SK-N-SH (cell line): ENCODE measurements at regions not wholly inside any gene's neighbourhood (a gene's known extent, or its start where the extent isn't known, plus 50 kb on each side); places are given as distances from the start of the nearest gene placed in this dataset.

Source experiments
- CTCF ChIA-PET: fragments of 300-600, 350-600 bp; formaldehyde crosslinking; extraction: SDS; loops from one replicate; lab custom pipeline; 2021; lab: Yijun Ruan, JAX
- POLR2A ChIA-PET: fragments of 350-600 bp; sonication (Branson Sonifier 250); formaldehyde crosslinking; extraction: SDS; loops from one replicate; lab custom pipeline; 2020; ENCODE audit warnings: antibody characterized with exemption, inconsistent platforms; lab: Yijun Ruan, JAX
- DNase-seq: peaks from one replicate; pipeline ENCODE4 v3.0.0; 2012
- H2AFZ ChIP-seq: fragments of 200-600 bp; sonication (generic); 2 replicates; pipeline ENCODE4 v1.8.1; 2016; ENCODE audit warnings: antibody characterized with exemption, mild to moderate bottlenecking, low read depth
- H3F3A ChIP-seq: fragments of 200-600 bp; sonication (generic); replicated peaks from 2 replicates; pipeline ENCODE3; 2016; ENCODE audit warnings: antibody characterized with exemption, mild to moderate bottlenecking; ENCODE audit not compliant: insufficient read depth
- H3K27ac ChIP-seq, 2 experiments: fragments of 200-500 bp in 1 of 2; fragments of 200-600 bp in 1 of 2; sonication (Bioruptor generic) in 1 of 2; sonication (generic), shearing (Covaris generic) in 1 of 2; 2 replicates each; pipeline versions ENCODE4 v1.5.1 to v1.6.1; 2014 to 2016; ENCODE audit warnings: low read depth in 2 of 2, inconsistent platforms in 1 of 2, low read length in 1 of 2, mild to moderate bottlenecking in 1 of 2, mixed read lengths in 1 of 2
- H3K27me3 ChIP-seq: fragments of 200-600 bp; sonication (generic), shearing (Covaris generic); 2 replicates; pipeline ENCODE4 v1.6.1; 2016; ENCODE audit warnings: mixed run types; ENCODE audit not compliant: insufficient read depth
- H3K36me3 ChIP-seq, 2 experiments: fragments of 200-500 bp in 1 of 2; fragments of 200-600 bp in 1 of 2; sonication (Bioruptor generic) in 1 of 2; sonication (generic) in 1 of 2; replicated peaks in 1 of 2; 2 replicates each; pipeline versions ENCODE3 to v1.5.1; 2014 to 2016; ENCODE audit warnings: low read length in 1 of 2, mild to moderate bottlenecking in 1 of 2; ENCODE audit not compliant: insufficient read depth in 2 of 2, control insufficient read depth in 1 of 2
- H3K4me1 ChIP-seq, 2 experiments: fragments of 200-500 bp in 1 of 2; fragments of 200-600 bp in 1 of 2; sonication (Bioruptor generic) in 1 of 2; sonication (generic), shearing (Covaris generic) in 1 of 2; 2 replicates each; pipeline versions ENCODE4 v1.5.1 to v1.6.1; 2014 to 2016; ENCODE audit warnings: low read depth in 1 of 2, low read length in 1 of 2, mixed run types in 1 of 2; ENCODE audit not compliant: insufficient read depth in 2 of 2, control insufficient read depth in 1 of 2
- H3K4me2 ChIP-seq: fragments of 200-600 bp; sonication (generic), shearing (Covaris generic); 2 replicates; pipeline ENCODE4 v1.6.1; 2017; ENCODE audit warnings: mixed run types
- H3K4me3 ChIP-seq, 2 experiments: fragments of 200-500 bp in 1 of 2; fragments of 200-600 bp in 1 of 2; sonication (Bioruptor generic) in 1 of 2; sonication (generic), shearing (Covaris generic) in 1 of 2; 2 replicates each; pipeline versions ENCODE4 v1.5.1 to v1.8.1; 2014 to 2016; ENCODE audit warnings: low read depth in 2 of 2, inconsistent platforms in 1 of 2, low read length in 1 of 2, mild to moderate bottlenecking in 1 of 2, mixed read lengths in 1 of 2, moderate library complexity in 1 of 2
- H3K79me2 ChIP-seq: fragments of 200-600 bp; sonication (generic); 2 replicates; pipeline ENCODE4 v1.8.1; 2017; ENCODE audit warnings: mild to moderate bottlenecking; ENCODE audit not compliant: insufficient read depth
- H3K9ac ChIP-seq: fragments of 200-600 bp; sonication (generic); 2 replicates; pipeline ENCODE4 v1.6.1; 2017; ENCODE audit warnings: mixed run types
- H3K9me2 ChIP-seq: fragments of 200-600 bp; sonication (generic); 2 replicates; pipeline ENCODE4 v1.6.1; 2017; ENCODE audit warnings: mixed run types
- H3K9me3 ChIP-seq: fragments of 200-600 bp; sonication (generic); 2 replicates; pipeline ENCODE4 v1.6.1; 2017; ENCODE audit warnings: mixed run types, mild to moderate bottlenecking, moderate library complexity
- H4K20me1 ChIP-seq: fragments of 200-600 bp; sonication (generic); 2 replicates; pipeline ENCODE4 v1.6.1; 2017; ENCODE audit warnings: mild to moderate bottlenecking, mixed run types; ENCODE audit not compliant: insufficient read depth
- FOXJ3 ChIP-seq: sonication (generic); formaldehyde crosslinking; IDR thresholded peaks from 2 replicates; pipeline ENCODE4 v1.5.1; 2020; ENCODE audit warnings: mild to moderate bottlenecking, missing genetic modification reagents
- GABPA ChIP-seq: IDR thresholded peaks from 2 replicates; pipeline ENCODE4 v1.4.0; 2012; ENCODE audit warnings: low read depth, mild to moderate bottlenecking
- GATA2 ChIP-seq: sonication (generic); formaldehyde crosslinking; IDR thresholded peaks from 2 replicates; pipeline ENCODE4 v1.5.0; 2020; ENCODE audit warnings: mild to moderate bottlenecking, missing genetic modification reagents
- JUND ChIP-seq: IDR thresholded peaks from 2 replicates; pipeline ENCODE4 v1.4.0; 2012
- MEF2A ChIP-seq: IDR thresholded peaks from 2 replicates; pipeline ENCODE4 v1.4.0; 2012; ENCODE audit warnings: low read depth, borderline replicate concordance
- MXI1 ChIP-seq: IDR thresholded peaks from 2 replicates; pipeline ENCODE4 v1.6.1; 2012; ENCODE audit warnings: mild to moderate bottlenecking, low read depth, low read length, improper control_type of control experiment
- NFIC ChIP-seq: IDR thresholded peaks from 2 replicates; pipeline ENCODE4 v1.4.0; 2012; ENCODE audit warnings: borderline replicate concordance
- NRF1 ChIP-seq: IDR thresholded peaks from 2 replicates; pipeline ENCODE4 v1.6.1; 2012; ENCODE audit warnings: low read depth, mild to moderate bottlenecking, low read length
- RCOR1 ChIP-seq: fragments of 150-350 bp; IDR thresholded peaks from 2 replicates; pipeline ENCODE4 v1.6.1; 2017; ENCODE audit warnings: antibody characterized with exemption, low read length
- SIN3A ChIP-seq: IDR thresholded peaks from 2 replicates; pipeline ENCODE4 v1.6.1; 2012; ENCODE audit warnings: low read depth, mild to moderate bottlenecking, low read length, moderate library complexity, borderline replicate concordance
- SMC3 ChIP-seq: IDR thresholded peaks from 2 replicates; pipeline ENCODE4 v1.6.1; 2012; ENCODE audit warnings: low read depth, low read length, improper control_type of control experiment
- TAF1 ChIP-seq: IDR thresholded peaks from 2 replicates; pipeline ENCODE4 v1.6.1; 2012; ENCODE audit warnings: low read depth, mild to moderate bottlenecking, low read length, moderate library complexity, borderline replicate concordance
- TCF12 ChIP-seq: IDR thresholded peaks from 2 replicates; pipeline ENCODE4 v1.4.0; 2012
- WGBS: methylation state at CpG from one replicate; pipeline ENCODE4 v1.1.6; 2017; ENCODE audit warnings: low lambda C conversion rate; 5-methylcytosine and 5-hydroxymethylcytosine counted together
- TF ChIP-seq, protein P1 (sequence below): IDR thresholded peaks from 2 replicates; pipeline ENCODE4; 2012
- TF ChIP-seq, protein P2 (sequence below): fragments of 200-600 bp; sonication (generic); IDR thresholded peaks from 2 replicates; pipeline ENCODE4 v1.6.1; 2017; ENCODE audit warnings: antibody characterized with exemption, mild to moderate bottlenecking, moderate library complexity
- TF ChIP-seq, protein P3 (sequence below): fragments of 150-350 bp; IDR thresholded peaks from 2 replicates; pipeline ENCODE4 v1.6.1; 2017; ENCODE audit warnings: antibody characterized with exemption, low read length, low read depth, borderline replicate concordance
- TF ChIP-seq, protein P4 (sequence below): IDR thresholded peaks from 2 replicates; pipeline ENCODE4 v1.4.0; 2012; ENCODE audit warnings: low read depth, borderline replicate concordance
- TF ChIP-seq, protein P5 (sequence below): IDR thresholded peaks from 2 replicates; pipeline ENCODE4 v1.4.0; 2012; ENCODE audit warnings: low read depth, borderline replicate concordance

DNA sequence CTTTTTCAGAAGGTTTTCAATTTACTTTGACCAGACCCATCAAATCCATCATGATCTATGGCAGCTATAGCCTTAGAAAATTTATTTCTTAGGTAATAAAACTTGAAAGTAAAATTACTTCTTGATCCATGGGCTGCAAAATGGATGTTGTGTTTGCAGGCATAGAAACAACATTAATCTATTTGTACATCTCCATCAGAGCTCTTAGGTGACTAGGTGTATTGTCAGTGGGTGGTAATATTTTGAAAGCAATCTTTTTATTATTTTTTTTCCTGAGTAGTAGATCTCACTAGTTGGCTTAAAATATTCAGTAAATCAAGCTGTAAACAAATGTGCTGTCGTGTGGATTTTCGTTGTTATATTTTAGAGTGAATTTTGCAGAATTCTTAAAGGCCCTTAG, 710.0 kb downstream of the SLITRK6 start:
- H3K4me3 ChIP-seq, result no peak overlapping the region
- no peaks in the 10 kb centered on the region for H3K9me3 ChIP-seq
- H3F3A ChIP-seq, result no peaks in the 10 kb centered on the region
- CTCF ChIA-PET, result no interaction called here
- no peaks in the 10 kb centered on the region for H3K9me2 ChIP-seq
- no peaks in the 10 kb centered on the region for H3K27me3 ChIP-seq
- H3K4me1 ChIP-seq, result no peaks in the 10 kb centered on the region
- H2AFZ ChIP-seq, result no peak overlapping the region
- no peaks in the 10 kb centered on the region for H3K36me3 ChIP-seq
- H3K79me2 ChIP-seq, result no peaks in the 10 kb centered on the region
- no peak for DNase-seq
- TF ChIP-seq MXI1, result no peak
- no peak for TF ChIP-seq NFIC
- TF ChIP-seq JUND, result no peak
- TF ChIP-seq, protein P1, sequence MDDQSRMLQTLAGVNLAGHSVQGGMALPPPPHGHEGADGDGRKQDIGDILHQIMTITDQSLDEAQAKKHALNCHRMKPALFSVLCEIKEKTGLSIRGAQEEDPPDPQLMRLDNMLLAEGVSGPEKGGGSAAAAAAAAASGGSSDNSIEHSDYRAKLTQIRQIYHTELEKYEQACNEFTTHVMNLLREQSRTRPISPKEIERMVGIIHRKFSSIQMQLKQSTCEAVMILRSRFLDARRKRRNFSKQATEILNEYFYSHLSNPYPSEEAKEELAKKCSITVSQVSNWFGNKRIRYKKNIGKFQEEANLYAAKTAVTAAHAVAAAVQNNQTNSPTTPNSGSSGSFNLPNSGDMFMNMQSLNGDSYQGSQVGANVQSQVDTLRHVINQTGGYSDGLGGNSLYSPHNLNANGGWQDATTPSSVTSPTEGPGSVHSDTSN, result no peak
- no peak for TF ChIP-seq SMC3
- TF ChIP-seq SIN3A, result no peak
- TF ChIP-seq, protein P2, sequence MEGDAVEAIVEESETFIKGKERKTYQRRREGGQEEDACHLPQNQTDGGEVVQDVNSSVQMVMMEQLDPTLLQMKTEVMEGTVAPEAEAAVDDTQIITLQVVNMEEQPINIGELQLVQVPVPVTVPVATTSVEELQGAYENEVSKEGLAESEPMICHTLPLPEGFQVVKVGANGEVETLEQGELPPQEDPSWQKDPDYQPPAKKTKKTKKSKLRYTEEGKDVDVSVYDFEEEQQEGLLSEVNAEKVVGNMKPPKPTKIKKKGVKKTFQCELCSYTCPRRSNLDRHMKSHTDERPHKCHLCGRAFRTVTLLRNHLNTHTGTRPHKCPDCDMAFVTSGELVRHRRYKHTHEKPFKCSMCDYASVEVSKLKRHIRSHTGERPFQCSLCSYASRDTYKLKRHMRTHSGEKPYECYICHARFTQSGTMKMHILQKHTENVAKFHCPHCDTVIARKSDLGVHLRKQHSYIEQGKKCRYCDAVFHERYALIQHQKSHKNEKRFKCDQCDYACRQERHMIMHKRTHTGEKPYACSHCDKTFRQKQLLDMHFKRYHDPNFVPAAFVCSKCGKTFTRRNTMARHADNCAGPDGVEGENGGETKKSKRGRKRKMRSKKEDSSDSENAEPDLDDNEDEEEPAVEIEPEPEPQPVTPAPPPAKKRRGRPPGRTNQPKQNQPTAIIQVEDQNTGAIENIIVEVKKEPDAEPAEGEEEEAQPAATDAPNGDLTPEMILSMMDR, result no peak
- TF ChIP-seq, protein P3, sequence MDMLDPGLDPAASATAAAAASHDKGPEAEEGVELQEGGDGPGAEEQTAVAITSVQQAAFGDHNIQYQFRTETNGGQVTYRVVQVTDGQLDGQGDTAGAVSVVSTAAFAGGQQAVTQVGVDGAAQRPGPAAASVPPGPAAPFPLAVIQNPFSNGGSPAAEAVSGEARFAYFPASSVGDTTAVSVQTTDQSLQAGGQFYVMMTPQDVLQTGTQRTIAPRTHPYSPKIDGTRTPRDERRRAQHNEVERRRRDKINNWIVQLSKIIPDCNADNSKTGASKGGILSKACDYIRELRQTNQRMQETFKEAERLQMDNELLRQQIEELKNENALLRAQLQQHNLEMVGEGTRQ, result no peak
- TF ChIP-seq GATA2 (CRISPR knock-in tag), result no peak
- no peak for TF ChIP-seq TCF12
- TF ChIP-seq NRF1, result no peak
- TF ChIP-seq, protein P4, sequence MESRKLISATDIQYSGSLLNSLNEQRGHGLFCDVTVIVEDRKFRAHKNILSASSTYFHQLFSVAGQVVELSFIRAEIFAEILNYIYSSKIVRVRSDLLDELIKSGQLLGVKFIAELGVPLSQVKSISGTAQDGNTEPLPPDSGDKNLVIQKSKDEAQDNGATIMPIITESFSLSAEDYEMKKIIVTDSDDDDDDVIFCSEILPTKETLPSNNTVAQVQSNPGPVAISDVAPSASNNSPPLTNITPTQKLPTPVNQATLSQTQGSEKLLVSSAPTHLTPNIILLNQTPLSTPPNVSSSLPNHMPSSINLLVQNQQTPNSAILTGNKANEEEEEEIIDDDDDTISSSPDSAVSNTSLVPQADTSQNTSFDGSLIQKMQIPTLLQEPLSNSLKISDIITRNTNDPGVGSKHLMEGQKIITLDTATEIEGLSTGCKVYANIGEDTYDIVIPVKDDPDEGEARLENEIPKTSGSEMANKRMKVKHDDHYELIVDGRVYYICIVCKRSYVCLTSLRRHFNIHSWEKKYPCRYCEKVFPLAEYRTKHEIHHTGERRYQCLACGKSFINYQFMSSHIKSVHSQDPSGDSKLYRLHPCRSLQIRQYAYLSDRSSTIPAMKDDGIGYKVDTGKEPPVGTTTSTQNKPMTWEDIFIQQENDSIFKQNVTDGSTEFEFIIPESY, result no peak
- TF ChIP-seq, protein P5, sequence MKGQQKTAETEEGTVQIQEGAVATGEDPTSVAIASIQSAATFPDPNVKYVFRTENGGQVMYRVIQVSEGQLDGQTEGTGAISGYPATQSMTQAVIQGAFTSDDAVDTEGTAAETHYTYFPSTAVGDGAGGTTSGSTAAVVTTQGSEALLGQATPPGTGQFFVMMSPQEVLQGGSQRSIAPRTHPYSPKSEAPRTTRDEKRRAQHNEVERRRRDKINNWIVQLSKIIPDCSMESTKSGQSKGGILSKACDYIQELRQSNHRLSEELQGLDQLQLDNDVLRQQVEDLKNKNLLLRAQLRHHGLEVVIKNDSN, result no peak
- no peak for TF ChIP-seq GABPA
- no peak for TF ChIP-seq MEF2A
- no peak for TF ChIP-seq RCOR1
- no peak for TF ChIP-seq TAF1
- no peak for TF ChIP-seq FOXJ3 (CRISPR knock-in tag)
- POLR2A ChIA-PET, result no interaction called here
- WGBS, result 83% methylated on average over 2 of the region's 2 CpGs
- H3K4me2 ChIP-seq, result no peak overlapping the region
- no peak overlapping the region for H3K27ac ChIP-seq
- no peak overlapping the region for H3K9ac ChIP-seq
- no peaks in the 10 kb centered on the region for H4K20me1 ChIP-seq
